GM19238 (cell line): ENCODE measurements at regions not wholly inside any gene's neighbourhood (a gene's known extent, or its start where the extent isn't known, plus 50 kb on each side); places are given as distances from the start of the nearest gene placed in this dataset.
A peak's percentile ranks its signal among the peaks of the same experiment; 100 is the strongest.
"Not testable (repeated sequence)": the region's sequence is repeated elsewhere in the genome, so short reads cannot be mapped to it uniquely, and the experiment has no call there.

Source experiments
- DNase-seq: peaks from one replicate; pipeline ENCODE4 v3.0.0; 2011; ENCODE audit warnings: low spot score; ENCODE audit not compliant: insufficient read length

- DNase-seq, result no peak
Observed at GRCh38 chr2:64914247-64914646, 75.0 kb upstream of the SLC1A4 start.

DNA sequence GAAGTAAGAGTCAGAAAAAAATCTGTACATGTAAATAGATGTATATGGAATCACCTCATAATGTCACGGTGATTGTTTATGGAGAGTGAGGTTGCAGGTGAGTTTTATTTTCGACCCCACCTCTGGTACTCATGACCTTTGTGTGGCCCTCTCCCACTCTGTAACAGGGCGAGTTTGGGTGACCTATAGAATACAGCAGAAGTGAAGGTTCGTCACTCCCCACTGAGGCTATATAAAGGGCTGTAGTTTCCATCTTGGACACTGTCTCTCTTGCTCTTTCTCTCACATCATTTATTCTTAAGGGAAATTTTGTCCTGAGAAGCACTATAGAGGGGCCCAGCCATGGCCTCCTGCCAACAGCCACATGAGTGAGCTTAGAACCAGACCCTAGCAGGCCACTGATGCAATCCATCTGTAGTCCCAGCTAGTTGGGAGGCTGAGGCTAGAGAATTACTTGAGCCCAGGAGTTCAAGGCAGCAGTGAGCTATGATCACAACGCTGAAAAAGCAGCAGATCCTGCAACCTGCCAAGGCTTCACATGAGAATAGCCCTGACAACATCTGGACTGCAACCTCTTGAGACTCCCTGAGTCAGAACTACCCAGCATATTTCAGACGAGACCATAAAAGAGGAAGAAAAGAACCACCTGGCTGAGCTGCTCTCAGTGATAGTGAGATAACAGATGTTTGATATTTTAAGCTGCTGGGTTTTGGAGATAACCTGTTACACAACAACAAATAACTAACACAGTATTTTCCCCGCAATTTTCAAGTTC lies 74.3 kb upstream of the SLC1A4 start:
- DNase-seq, result no peak

GRCh38 chr2:64915510-64915900 lies 73.7 kb upstream of the SLC1A4 start:
- no peak for DNase-seq

GRCh38 chr2:64918220-64918886 lies 70.8 kb upstream of the SLC1A4 start:
- DNase-seq, result no peak

DNA sequence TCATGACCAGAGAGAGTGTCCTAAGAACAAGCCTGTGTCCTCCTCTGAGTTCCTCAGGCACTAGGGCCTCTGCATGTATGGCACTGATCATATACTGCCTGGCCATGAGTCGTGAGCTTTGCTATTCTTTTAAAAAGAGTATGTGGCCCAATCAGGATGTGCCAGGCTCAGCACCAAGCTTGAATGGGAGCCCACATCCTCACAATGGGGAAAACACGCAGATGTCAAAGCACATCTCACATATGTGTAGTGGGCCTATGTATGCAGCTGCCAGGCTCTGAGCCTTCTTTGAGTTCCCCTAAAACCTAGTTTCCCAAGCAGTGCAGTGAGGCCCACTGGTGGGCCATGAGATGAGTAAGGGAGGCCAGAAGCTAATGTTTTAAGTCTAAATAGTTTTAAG lies 69.9 kb upstream of the SLC1A4 start:
- DNase-seq, result no peak

GRCh38 chr2:64922482-64923384 lies 66.5 kb upstream of the SLC1A4 start:
- DNase-seq, result no peak

DNA sequence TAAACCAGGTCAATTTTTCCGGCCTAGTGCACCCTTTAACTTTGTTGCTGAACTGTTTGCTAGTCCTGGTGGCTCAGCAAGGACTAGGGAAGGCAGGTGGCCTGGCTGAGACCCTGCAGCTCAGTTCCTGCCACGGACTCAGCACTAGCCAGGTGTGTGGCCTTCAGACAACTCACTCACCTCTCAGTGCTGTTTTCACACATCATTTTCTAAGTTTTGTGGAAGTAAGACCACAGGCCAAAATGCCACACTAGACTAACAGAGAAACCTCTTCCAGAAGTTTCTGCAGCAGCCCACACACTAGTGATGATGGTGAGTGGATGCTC lies 65.9 kb upstream of the SLC1A4 start:
- DNase-seq, result no peak

DNA sequence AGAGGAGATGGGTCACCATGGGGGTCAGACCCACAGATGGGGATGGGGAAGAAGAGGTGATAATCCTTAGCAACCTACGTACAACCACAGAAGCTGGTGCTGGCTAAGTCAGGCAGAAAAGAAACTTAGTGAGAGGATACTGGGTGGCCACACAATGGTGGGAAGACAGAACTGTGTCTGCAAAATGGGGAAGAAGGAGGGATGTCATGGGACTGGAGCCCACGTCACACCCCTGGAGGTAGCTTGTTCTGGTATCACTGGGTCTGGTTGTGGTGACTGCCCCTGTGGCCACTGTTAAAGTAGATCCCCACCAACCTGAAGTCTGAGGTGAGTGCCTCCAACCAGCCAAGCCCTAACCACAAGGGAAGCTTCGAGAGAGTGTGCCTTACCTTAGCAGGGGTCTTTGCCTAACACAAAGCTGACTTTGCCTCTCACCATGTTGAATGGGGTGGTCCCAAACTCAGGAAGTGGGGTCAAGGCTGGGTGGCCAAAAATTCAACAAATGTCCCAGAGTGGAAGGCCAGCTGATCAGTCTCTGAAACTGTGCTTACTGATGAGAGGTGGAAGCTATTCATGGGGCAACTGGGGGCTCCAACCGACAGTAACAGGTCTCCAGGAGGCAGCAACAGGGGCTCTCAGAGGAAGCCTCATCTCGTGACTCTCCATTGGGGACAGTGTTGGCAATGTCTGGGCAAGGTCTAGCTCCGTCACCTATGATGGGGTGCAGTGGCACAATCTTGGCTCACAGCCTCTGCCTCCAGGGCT lies 64.8 kb upstream of the SLC1A4 start:
- no peak for DNase-seq

GRCh38 chr2:64925930-64926722 lies 63.1 kb upstream of the SLC1A4 start:
- not testable (repeated sequence) for DNase-seq

DNA sequence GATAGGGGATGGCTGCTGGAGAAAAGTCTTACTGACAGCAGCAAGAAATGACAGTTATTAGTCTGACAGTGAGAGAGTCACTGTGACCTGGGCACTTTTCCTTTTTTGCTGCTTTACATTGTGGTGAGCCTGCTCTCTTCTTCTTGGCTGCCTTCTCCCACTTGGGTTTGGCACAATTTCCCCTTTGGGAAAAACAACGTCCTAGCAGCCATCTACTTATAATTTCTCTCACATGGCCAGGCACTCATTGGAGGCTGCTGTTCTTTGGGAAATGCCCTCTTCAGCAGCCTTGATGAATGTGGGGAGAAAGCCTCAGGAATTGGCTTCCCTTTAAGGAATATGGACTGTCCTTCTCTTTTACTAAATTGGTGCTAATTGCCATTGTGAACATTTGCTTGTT lies 60.4 kb upstream of the SLC1A4 start:
- no peak for DNase-seq

- no peak for DNase-seq
Observed at GRCh38 chr2:64929333-64929732, 59.9 kb upstream of the SLC1A4 start.

DNA sequence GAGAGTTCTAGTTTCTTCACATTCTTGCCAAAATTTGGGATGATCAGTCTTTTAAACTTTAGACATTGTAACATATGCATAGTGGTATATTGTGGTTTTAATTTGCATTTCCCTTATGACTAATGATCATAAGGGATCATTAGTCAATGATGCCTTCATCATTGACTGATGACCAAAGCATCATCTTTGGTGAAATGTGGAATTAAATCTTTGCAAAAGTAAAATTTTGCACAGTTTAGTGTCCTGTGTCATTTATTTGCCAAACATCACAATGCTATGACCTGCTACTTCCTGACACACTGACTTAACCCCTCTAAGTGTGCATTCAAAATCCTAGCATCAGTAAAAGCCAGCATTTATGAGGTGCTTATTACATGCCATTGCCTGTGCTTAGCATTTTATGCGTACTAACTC lies 58.9 kb upstream of the SLC1A4 start:
- DNase-seq, result no peak

GRCh38 chr2:64931246-64932115 lies 57.7 kb upstream of the SLC1A4 start:
- no peak for DNase-seq

DNA sequence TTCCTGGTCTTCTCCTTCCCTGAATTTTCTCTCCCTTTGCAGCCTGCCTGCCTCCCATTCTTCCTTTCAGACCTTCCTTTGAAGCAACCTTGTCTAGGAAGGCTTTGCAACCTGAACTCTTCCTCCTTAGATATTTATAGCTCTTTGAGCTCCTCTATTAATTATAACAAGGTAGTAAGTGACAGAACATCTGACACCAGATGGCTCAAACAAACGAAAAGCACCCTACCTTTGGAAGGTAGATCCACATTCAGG lies 57.2 kb upstream of the SLC1A4 start:
- DNase-seq, result no peak

DNA sequence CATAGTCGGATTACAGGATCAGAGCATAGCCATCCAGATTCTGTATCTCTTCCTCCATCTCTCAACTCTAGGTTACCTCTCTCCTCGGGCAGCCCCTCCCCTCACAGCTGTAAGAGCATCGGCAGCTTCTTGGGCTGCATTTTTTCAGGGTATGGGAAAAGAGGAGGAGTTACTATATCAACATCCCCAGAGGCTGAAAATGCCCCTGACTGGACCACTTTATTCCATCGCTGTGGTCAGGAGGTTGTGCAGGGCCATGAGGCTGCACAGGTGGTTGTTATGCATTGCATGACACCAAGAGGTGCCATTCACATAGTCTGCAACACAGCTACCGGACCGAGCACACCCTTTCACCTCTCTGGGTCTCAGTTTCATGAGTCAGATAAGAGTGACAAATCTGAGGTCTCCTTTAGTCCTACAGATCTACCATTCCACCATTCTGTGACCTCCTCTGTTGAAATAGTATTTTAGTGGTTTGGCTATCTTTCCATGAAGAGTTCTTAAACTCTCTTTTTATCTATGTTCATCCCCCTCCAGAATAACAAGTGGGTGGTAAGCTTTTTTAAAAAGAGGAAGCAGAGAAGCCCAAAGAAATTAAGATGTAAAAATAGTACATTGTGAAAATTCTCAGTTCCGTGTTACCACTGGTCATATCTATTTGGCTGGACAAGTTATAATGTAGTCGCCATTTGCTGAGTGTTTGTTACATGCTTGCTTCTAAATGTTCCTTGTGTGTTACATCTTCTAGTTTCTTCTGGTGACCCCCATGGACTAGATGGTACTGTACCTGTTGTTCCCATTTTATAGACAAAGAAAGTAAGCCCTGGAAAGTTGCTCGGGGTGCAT lies 56.6 kb upstream of the SLC1A4 start:
- peak; percentile 54 for DNase-seq

GRCh38 chr2:64934530-64934929 lies 54.7 kb upstream of the SLC1A4 start:
- no peak for DNase-seq

GRCh38 chr2:64936809-64937208 lies 52.4 kb upstream of the SLC1A4 start:
- no peak for DNase-seq

GRCh38 chr2:64937314-64937686 lies 51.9 kb upstream of the SLC1A4 start:
- DNase-seq, result not testable (repeated sequence)
